HEK293 (cell line): ENCODE measurements at regions not wholly inside any gene's neighbourhood (a gene's known extent, or its start where the extent isn't known, plus 50 kb on each side); places are given as distances from the start of the nearest gene placed in this dataset.
"Not testable (repeated sequence)": the region's sequence is repeated elsewhere in the genome, so short reads cannot be mapped to it uniquely, and the experiment has no call there.

Experiments
- KLF16 ChIP-seq: fragments of 450-650 bp; formaldehyde crosslinking; IDR thresholded peaks from 2 replicates; pipeline ENCODE4 v1.5.1; 2017; ENCODE audit warnings: missing biosample characterization, missing genetic modification characterization
- TSHZ1 ChIP-seq: fragments of 450-650 bp; formaldehyde crosslinking; IDR thresholded peaks from 2 replicates; pipeline ENCODE4 v1.5.1; 2016; ENCODE audit warnings: missing biosample characterization, missing genetic modification characterization, borderline replicate concordance
- ZNF10 ChIP-seq: fragments of 450-650 bp; formaldehyde crosslinking; IDR thresholded peaks from 2 replicates; pipeline ENCODE4 v1.5.1; 2017; ENCODE audit warnings: missing biosample characterization, missing genetic modification characterization
- ZNF324 ChIP-seq: fragments of 450-650 bp; formaldehyde crosslinking; IDR thresholded peaks from 2 replicates; pipeline ENCODE4 v1.5.1; 2016; ENCODE audit warnings: missing biosample characterization, missing genetic modification characterization
- TF ChIP-seq, protein P1 (sequence below): fragments of 450-650 bp; formaldehyde crosslinking; IDR thresholded peaks from 2 replicates; pipeline ENCODE4 v1.5.1; 2016; ENCODE audit warnings: missing biosample characterization, missing genetic modification characterization
- TF ChIP-seq, protein P2 (sequence below): fragments of 450-650 bp; formaldehyde crosslinking; IDR thresholded peaks from 2 replicates; pipeline ENCODE4 v1.5.1; 2016; ENCODE audit warnings: missing biosample characterization, missing genetic modification characterization, low read depth
- TF ChIP-seq, protein P3 (sequence below): fragments of 450-650 bp; formaldehyde crosslinking; IDR thresholded peaks from 2 replicates; pipeline ENCODE4 v1.5.1; 2016; ENCODE audit warnings: missing biosample characterization, missing genetic modification characterization

- TF ChIP-seq, protein P1, sequence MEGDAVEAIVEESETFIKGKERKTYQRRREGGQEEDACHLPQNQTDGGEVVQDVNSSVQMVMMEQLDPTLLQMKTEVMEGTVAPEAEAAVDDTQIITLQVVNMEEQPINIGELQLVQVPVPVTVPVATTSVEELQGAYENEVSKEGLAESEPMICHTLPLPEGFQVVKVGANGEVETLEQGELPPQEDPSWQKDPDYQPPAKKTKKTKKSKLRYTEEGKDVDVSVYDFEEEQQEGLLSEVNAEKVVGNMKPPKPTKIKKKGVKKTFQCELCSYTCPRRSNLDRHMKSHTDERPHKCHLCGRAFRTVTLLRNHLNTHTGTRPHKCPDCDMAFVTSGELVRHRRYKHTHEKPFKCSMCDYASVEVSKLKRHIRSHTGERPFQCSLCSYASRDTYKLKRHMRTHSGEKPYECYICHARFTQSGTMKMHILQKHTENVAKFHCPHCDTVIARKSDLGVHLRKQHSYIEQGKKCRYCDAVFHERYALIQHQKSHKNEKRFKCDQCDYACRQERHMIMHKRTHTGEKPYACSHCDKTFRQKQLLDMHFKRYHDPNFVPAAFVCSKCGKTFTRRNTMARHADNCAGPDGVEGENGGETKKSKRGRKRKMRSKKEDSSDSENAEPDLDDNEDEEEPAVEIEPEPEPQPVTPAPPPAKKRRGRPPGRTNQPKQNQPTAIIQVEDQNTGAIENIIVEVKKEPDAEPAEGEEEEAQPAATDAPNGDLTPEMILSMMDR (tag by site-specific recombination): not testable (repeated sequence)
- TF ChIP-seq, protein P2, sequence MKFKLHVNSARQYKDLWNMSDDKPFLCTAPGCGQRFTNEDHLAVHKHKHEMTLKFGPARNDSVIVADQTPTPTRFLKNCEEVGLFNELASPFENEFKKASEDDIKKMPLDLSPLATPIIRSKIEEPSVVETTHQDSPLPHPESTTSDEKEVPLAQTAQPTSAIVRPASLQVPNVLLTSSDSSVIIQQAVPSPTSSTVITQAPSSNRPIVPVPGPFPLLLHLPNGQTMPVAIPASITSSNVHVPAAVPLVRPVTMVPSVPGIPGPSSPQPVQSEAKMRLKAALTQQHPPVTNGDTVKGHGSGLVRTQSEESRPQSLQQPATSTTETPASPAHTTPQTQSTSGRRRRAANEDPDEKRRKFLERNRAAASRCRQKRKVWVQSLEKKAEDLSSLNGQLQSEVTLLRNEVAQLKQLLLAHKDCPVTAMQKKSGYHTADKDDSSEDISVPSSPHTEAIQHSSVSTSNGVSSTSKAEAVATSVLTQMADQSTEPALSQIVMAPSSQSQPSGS: not testable (repeated sequence)
- TF ChIP-seq, protein P3, sequence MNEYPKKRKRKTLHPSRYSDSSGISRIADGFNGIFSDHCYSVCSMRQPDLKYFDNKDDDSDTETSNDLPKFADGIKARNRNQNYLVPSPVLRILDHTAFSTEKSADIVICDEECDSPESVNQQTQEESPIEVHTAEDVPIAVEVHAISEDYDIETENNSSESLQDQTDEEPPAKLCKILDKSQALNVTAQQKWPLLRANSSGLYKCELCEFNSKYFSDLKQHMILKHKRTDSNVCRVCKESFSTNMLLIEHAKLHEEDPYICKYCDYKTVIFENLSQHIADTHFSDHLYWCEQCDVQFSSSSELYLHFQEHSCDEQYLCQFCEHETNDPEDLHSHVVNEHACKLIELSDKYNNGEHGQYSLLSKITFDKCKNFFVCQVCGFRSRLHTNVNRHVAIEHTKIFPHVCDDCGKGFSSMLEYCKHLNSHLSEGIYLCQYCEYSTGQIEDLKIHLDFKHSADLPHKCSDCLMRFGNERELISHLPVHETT (tag by site-specific recombination): not testable (repeated sequence)
- not testable (repeated sequence) for TF ChIP-seq ZNF10; KLF16 (tag by site-specific recombination); ZNF324 (tag by site-specific recombination); TSHZ1 (tag by site-specific recombination)
Observed at GRCh38 chrX:51262271-51262670, 70.4 kb upstream of the NUDT10 start.
